CD8-positive, alpha-beta memory T cell (primary cell): ENCODE measurements at regions not wholly inside any gene's neighbourhood (a gene's known extent, or its start where the extent isn't known, plus 50 kb on each side); places are given as distances from the start of the nearest gene placed in this dataset.

ENCODE experiments used
- CTCF ChIA-PET: fragments of 350-600 bp; sonication (Branson Sonifier 250); formaldehyde crosslinking; loops from one replicate; lab custom pipeline; 2021; ENCODE audit warnings: antibody characterized with exemption; lab: Charles Lee
- POLR2A ChIA-PET: fragments of 350-600 bp; sonication (Branson Sonifier 250); formaldehyde crosslinking; loops from one replicate; lab custom pipeline; 2021; ENCODE audit warnings: antibody characterized with exemption; lab: Charles Lee
- DNase-seq, 5 donors: peaks; one replicate each; pipeline versions ENCODE4 v3.0.0 to v3.0.0-alpha.2; 2020 to 2022; ENCODE audit warnings: mixed read lengths in 1 of 5
- H3K27ac ChIP-seq: one replicate; pipeline ENCODE4 v1.7.0; 2013; ENCODE audit warnings: low read depth, mild to moderate bottlenecking, low read length, moderate library complexity
- H3K27me3 ChIP-seq: 2 replicates; pipeline ENCODE4 v1.7.0; 2013; ENCODE audit warnings: low read length, mild to moderate bottlenecking; ENCODE audit not compliant: insufficient read depth, poor library complexity, severe bottlenecking
- H3K36me3 ChIP-seq: 2 replicates; pipeline ENCODE4 v1.7.0; 2013; ENCODE audit warnings: mild to moderate bottlenecking, low read length, moderate library complexity; ENCODE audit not compliant: insufficient read depth
- H3K4me1 ChIP-seq: 2 replicates; pipeline ENCODE4 v1.7.0; 2013; ENCODE audit warnings: mild to moderate bottlenecking, low read length, moderate library complexity; ENCODE audit not compliant: insufficient read depth
- H3K4me3 ChIP-seq: 2 replicates; pipeline ENCODE4 v1.7.0; 2013; ENCODE audit warnings: mild to moderate bottlenecking, low read length
- H3K9me3 ChIP-seq: 2 replicates; pipeline ENCODE4 v1.7.0; 2013; ENCODE audit warnings: mild to moderate bottlenecking, low read length
- H3K27ac Mint-ChIP-seq, 8 donors: one replicate each; pipeline ENCODE4 v1.8.0; 2020 to 2021; ENCODE audit warnings: mixed read lengths in 8 of 8, mild to moderate bottlenecking in 6 of 8, inconsistent platforms in 3 of 8, moderate library complexity in 3 of 8
- H3K27me3 Mint-ChIP-seq, 2 donors: one replicate each; pipeline ENCODE4 v1.8.0; 2020 to 2021; ENCODE audit warnings: mixed read lengths in 2 of 2, mild to moderate bottlenecking in 1 of 2, moderate library complexity in 1 of 2
- H3K36me3 Mint-ChIP-seq, 3 donors: one replicate each; pipeline ENCODE4 v1.8.0; 2020 to 2021; ENCODE audit warnings: mixed read lengths in 3 of 3, inconsistent platforms in 1 of 3, mild to moderate bottlenecking in 1 of 3
- H3K4me1 Mint-ChIP-seq, 3 donors: one replicate each; pipeline ENCODE4 v1.8.0; 2020 to 2021; ENCODE audit warnings: mixed read lengths in 3 of 3, inconsistent platforms in 1 of 3, mild to moderate bottlenecking in 1 of 3
- H3K4me3 Mint-ChIP-seq, 7 donors: one replicate each; pipeline ENCODE4 v1.8.0; 2020 to 2021; ENCODE audit warnings: mixed read lengths in 7 of 7, mild to moderate bottlenecking in 6 of 7, moderate library complexity in 4 of 7, inconsistent platforms in 2 of 7
- H3K9me3 Mint-ChIP-seq, 5 donors: one replicate each; pipeline ENCODE4 v1.8.0; 2020 to 2022; ENCODE audit warnings: mixed read lengths in 5 of 5, mild to moderate bottlenecking in 3 of 5, moderate library complexity in 2 of 5, inconsistent platforms in 1 of 5

GRCh38 chr3:168858327-168858726 lies 762.6 kb upstream of the GOLIM4 start:
- no peaks in the 10 kb centered on the region for H3K36me3 Mint-ChIP-seq
- Histone ChIP-seq H3K27me3 (no peaks in the 10 kb centered on the region), H3K4me3 (no peak overlapping the region), H3K27ac (no peak overlapping the region), H3K9me3 (no peaks in the 10 kb centered on the region), H3K36me3 (no peaks in the 10 kb centered on the region), H3K4me1 (no peaks in the 10 kb centered on the region)
- H3K4me1 Mint-ChIP-seq = no peaks in the 10 kb centered on the region
- POLR2A ChIA-PET = no interaction called here
- DNase-seq = no peak
- no peak overlapping the region for H3K27ac Mint-ChIP-seq
- no peaks in the 10 kb centered on the region for H3K27me3 Mint-ChIP-seq
- peaks cover 0 to 7% (median 5%) of the 10 kb centered on the region in 5 donors for H3K9me3 Mint-ChIP-seq
- H3K4me3 Mint-ChIP-seq = no peak overlapping the region
- CTCF ChIA-PET = no interaction called here

DNA sequence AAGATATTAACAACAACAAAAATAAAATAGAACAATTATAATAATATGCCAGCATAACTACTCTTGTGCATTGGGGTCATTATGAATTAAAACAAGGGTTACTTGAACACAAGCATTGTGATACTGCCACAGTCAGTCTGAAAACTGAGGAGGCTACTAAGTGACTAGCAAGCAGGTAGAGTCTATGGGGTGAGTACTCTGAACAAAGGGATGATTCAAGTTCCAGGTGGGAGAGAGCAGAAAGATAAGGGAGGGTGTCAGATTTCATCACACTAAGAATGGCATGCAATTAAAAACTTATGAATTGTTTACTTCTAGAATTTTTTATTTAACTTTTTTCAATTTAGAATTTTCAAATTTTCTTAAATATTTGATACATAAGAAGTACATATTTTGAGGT lies 754.4 kb upstream of the GOLIM4 start:
- H3K4me3 Mint-ChIP-seq = no peak overlapping the region
- DNase-seq = no peak
- Histone ChIP-seq H3K9me3 (no peaks in the 10 kb centered on the region), H3K4me1 (no peaks in the 10 kb centered on the region), H3K27ac (no peak overlapping the region), H3K27me3 (no peaks in the 10 kb centered on the region), H3K4me3 (no peak overlapping the region), H3K36me3 (no peaks in the 10 kb centered on the region)
- H3K27ac Mint-ChIP-seq = no peak overlapping the region
- peaks cover 0 to 10% (median 2%) of the 10 kb centered on the region in 5 donors for H3K9me3 Mint-ChIP-seq
- H3K27me3 Mint-ChIP-seq = peaks cover 0 to 2% of the 10 kb centered on the region in 2 donors
- ChIA-PET CTCF (no interaction called here), POLR2A (no interaction called here)
- no peaks in the 10 kb centered on the region for H3K4me1 Mint-ChIP-seq
- no peaks in the 10 kb centered on the region for H3K36me3 Mint-ChIP-seq

DNA sequence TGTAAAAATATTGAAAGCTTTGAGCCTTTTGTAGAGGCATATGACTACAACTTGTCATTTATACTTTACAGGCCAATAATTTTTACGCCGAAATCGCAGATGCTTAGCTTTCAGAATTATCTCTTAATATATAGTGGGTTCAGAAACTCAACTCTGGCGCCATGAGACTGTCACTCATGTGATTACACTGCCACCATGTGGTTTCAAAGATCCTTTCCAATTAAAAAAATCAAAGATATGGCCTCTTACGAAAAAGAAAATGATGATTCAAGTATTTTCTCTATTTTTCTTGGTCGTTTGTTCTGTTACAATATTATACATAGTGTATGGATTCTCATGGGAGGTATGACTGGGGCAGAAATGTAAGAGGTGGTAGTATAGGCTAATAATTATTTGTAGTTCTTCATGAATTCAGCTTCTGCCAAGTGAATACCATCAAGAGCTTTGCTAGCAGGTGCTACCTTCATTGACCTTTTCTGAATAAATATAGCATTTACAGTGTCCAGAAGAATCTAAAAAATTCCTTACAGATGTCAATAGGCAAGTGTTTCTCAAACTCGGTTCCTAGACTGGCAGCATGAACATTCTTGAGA lies 751.7 kb upstream of the GOLIM4 start:
- Mint-ChIP-seq H3K27me3 (peaks cover 0 to 4% of the 10 kb centered on the region in 2 donors), H3K4me3 (no peak overlapping the region), H3K36me3 (no peaks in the 10 kb centered on the region), H3K27ac (no peak overlapping the region), H3K4me1 (no peaks in the 10 kb centered on the region), H3K9me3 (peaks cover 0 to 4% (median 0%) of the 10 kb centered on the region in 5 donors)
- no peaks in the 10 kb centered on the region for H3K4me1 ChIP-seq
- CTCF ChIA-PET = interaction anchor here (0.8 kb wide), 1 partner anchor 18 kb away, joined by 3 read pairs; no protein-coding TSS in a partner anchor
- no peak overlapping the region for H3K4me3 ChIP-seq
- POLR2A ChIA-PET = no interaction called here
- DNase-seq = no peak
- no peaks in the 10 kb centered on the region for H3K27me3 ChIP-seq
- no peak overlapping the region for H3K27ac ChIP-seq
- no peaks in the 10 kb centered on the region for H3K9me3 ChIP-seq
- H3K36me3 ChIP-seq = no peaks in the 10 kb centered on the region

DNA sequence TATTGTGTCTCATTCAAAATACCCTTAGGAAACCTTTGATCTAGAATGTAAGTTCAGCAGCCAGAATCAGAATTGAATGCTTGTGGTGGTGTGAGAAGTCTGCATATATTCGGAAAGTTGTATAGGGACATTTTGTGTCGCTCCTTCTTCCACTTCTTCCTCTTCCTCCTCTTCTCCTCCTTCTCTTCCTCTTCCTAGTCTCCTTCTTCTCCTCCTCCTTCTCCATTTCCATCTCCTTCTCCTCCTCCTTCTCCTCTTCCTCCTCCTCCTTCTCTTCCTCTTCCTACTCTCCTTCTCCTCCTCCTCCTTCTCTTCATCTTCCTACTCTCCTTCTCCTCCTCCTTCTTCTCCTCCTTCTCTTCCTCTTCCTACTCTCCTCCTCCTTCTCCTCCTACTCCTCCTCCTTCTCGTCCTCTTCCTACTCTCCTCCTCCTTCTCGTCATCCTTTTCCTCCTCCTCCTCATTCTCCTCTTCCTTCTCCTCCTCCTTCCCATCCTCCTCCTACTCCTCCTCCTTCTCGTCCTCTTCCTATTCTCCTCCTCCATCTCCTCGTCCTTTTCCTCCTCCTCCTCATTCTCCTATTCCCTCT lies 749.3 kb upstream of the GOLIM4 start:
- Histone ChIP-seq H3K36me3 (no peaks in the 10 kb centered on the region), H3K4me1 (no peaks in the 10 kb centered on the region), H3K27ac (no peak overlapping the region), H3K9me3 (no peaks in the 10 kb centered on the region), H3K27me3 (no peaks in the 10 kb centered on the region), H3K4me3 (no peak overlapping the region)
- H3K36me3 Mint-ChIP-seq = no peaks in the 10 kb centered on the region
- no peaks in the 10 kb centered on the region for H3K4me1 Mint-ChIP-seq
- peaks cover 0 to 2% (median 0%) of the 10 kb centered on the region in 5 donors for H3K9me3 Mint-ChIP-seq
- H3K4me3 Mint-ChIP-seq = no peak overlapping the region
- CTCF ChIA-PET = no interaction called here
- H3K27ac Mint-ChIP-seq = no peak overlapping the region
- DNase-seq = no peak
- POLR2A ChIA-PET = no interaction called here
- peaks cover 0 to 4% of the 10 kb centered on the region in 2 donors for H3K27me3 Mint-ChIP-seq

- Mint-ChIP-seq H3K9me3 (peaks cover 0 to 2% (median 0%) of the 10 kb centered on the region in 5 donors), H3K4me1 (no peaks in the 10 kb centered on the region)
- POLR2A ChIA-PET = no interaction called here
These were observed 748.7 kb upstream of the GOLIM4 start for GRCh38 chr3:168844472-168844871.

DNA sequence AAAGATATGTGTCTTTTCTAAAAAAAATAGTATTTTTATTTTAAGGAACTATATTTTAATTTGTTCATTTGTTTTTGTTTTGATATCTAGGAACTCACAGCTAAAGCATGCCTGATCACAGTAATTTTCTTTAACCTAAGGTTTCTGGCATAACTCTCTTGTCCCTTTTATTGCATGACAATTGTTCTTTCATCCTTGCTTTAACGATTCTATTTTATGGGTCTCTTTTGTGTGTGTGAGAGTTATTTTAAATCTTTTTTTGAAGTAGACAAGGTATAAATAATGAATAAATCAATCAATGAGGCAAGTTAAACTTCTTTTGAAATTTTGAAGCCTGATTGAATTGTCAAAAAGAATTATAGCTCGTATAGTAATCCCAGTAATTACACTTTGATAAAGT lies 747.8 kb upstream of the GOLIM4 start:
- no peak overlapping the region for H3K4me3 ChIP-seq
- H3K4me1 ChIP-seq = no peaks in the 10 kb centered on the region
- Mint-ChIP-seq H3K4me3 (no peak overlapping the region), H3K9me3 (peaks cover 0 to 2% (median 0%) of the 10 kb centered on the region in 5 donors), H3K27me3 (peaks cover 0 to 4% of the 10 kb centered on the region in 2 donors), H3K27ac (no peak overlapping the region), H3K4me1 (no peaks in the 10 kb centered on the region), H3K36me3 (no peaks in the 10 kb centered on the region)
- H3K36me3 ChIP-seq = no peaks in the 10 kb centered on the region
- H3K27ac ChIP-seq = no peak overlapping the region
- ChIA-PET POLR2A (no interaction called here), CTCF (no interaction called here)
- H3K9me3 ChIP-seq = no peaks in the 10 kb centered on the region
- no peak for DNase-seq
- no peaks in the 10 kb centered on the region for H3K27me3 ChIP-seq

More at GRCh38 chr3:168844472-168844871, 748.7 kb upstream of the GOLIM4 start:
- Mint-ChIP-seq H3K27me3 (peaks cover 0 to 4% of the 10 kb centered on the region in 2 donors), H3K36me3 (no peaks in the 10 kb centered on the region), H3K4me3 (no peak overlapping the region), H3K27ac (no peak overlapping the region)
- CTCF ChIA-PET = no interaction called here
- Histone ChIP-seq H3K27me3 (no peaks in the 10 kb centered on the region), H3K4me3 (no peak overlapping the region), H3K27ac (no peak overlapping the region), H3K36me3 (no peaks in the 10 kb centered on the region), H3K9me3 (no peaks in the 10 kb centered on the region), H3K4me1 (no peaks in the 10 kb centered on the region)
- DNase-seq = no peak

DNA sequence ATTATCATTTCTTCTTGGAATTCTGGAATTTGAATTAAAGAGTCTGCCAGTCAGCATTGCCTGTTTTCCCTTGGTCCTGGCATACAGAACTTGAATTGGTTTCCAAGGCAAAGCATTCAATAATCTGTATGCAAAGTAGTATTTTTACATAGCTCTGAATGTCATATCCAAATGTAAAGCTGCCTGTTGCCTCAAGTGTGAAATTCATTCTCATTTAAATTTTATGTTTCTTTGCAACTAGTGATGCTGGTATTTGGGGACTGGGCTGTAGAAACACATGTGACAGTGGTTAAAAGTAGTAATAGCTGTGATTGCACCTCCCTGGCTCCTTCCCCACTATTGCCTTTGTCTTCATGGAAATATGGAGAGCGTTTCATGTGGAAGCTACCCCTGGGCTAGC lies 743.9 kb upstream of the GOLIM4 start:
- CTCF ChIA-PET = no interaction called here
- Mint-ChIP-seq H3K4me1 (no peaks in the 10 kb centered on the region), H3K27ac (no peak overlapping the region), H3K36me3 (no peaks in the 10 kb centered on the region), H3K4me3 (no peak overlapping the region), H3K27me3 (no peaks in the 10 kb centered on the region), H3K9me3 (peaks cover 0 to 12% (median 0%) of the 10 kb centered on the region in 5 donors)
- POLR2A ChIA-PET = no interaction called here
- Histone ChIP-seq H3K36me3 (no peaks in the 10 kb centered on the region), H3K27ac (no peak overlapping the region), H3K4me3 (no peak overlapping the region), H3K9me3 (no peaks in the 10 kb centered on the region), H3K4me1 (no peaks in the 10 kb centered on the region), H3K27me3 (no peaks in the 10 kb centered on the region)
- no peak for DNase-seq

DNA sequence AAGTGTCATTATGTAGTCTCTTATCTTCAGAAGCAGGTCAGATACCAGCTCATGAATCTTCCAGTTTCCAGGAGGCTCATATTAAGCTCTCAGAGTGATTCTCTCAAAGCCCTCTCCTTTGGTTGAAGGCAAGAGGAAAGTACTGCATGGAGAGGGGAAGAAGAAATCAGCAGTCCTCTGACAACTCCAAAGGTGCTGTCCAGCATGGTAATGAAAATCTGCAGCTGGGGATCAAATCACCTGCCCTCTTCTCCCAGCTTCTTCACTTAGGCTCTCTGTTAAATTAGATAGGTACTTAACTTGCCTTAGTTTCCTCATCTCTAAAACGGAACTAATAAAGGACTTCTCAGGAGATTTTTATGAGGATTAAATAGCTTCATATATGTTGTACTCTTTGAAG lies 738.8 kb upstream of the GOLIM4 start:
- H3K27ac ChIP-seq = no peak overlapping the region
- Mint-ChIP-seq H3K36me3 (no peaks in the 10 kb centered on the region), H3K27ac (no peak overlapping the region), H3K27me3 (no peaks in the 10 kb centered on the region), H3K4me1 (no peaks in the 10 kb centered on the region), H3K9me3 (peaks cover 0 to 17% (median 0%) of the 10 kb centered on the region in 5 donors), H3K4me3 (no peak overlapping the region)
- H3K9me3 ChIP-seq = no peaks in the 10 kb centered on the region
- H3K36me3 ChIP-seq = no peaks in the 10 kb centered on the region
- no peaks in the 10 kb centered on the region for H3K27me3 ChIP-seq
- no peaks in the 10 kb centered on the region for H3K4me1 ChIP-seq
- H3K4me3 ChIP-seq = no peak overlapping the region
- ChIA-PET POLR2A (no interaction called here), CTCF (no interaction called here)
- no peak for DNase-seq
